22Rv1 (cell line): ENCODE measurements at regions not wholly inside any gene's neighbourhood (a gene's known extent, or its start where the extent isn't known, plus 50 kb on each side); places are given as distances from the start of the nearest gene placed in this dataset.

Source experiments
- ZFX ChIP-seq: fragments of 450-650 bp; IDR thresholded peaks from 2 replicates; pipeline ENCODE4 v1.6.1; 2017; ENCODE audit warnings: antibody characterized with exemption, borderline replicate concordance
- TF ChIP-seq, protein P1 (sequence below): fragments of 450-650 bp; IDR thresholded peaks from 2 replicates; pipeline ENCODE4 v1.5.1; 2017; ENCODE audit warnings: mild to moderate bottlenecking

DNA sequence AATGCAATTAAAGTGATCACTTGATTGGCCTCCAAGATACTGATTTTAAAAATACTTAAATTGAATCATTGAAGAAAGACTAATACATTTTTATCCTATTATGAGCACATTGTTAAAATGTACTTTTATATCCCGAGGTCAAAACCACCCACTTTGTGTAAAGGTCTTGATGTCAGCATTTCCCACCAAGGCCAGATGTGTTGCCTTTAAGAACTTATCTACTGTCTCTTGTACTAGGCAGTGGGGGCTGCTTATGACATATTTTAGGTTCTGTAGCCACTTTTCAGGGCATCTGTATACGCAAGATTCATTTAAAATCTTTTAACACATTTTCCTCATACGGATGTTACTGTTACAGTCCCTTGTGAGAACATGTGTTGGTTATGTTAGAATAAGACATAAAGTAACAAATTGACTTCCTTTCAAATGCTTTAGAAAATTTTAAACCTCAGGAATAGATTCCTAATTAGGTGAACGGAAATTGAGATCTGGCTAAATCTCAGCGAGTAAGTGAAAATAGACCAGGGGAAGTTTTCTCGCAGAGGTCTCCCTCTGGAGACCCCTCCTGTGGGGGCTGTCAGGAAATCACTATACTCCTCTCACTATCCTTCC, 456.2 kb downstream of the ADAMTS20 start:
- TF ChIP-seq, protein P1, sequence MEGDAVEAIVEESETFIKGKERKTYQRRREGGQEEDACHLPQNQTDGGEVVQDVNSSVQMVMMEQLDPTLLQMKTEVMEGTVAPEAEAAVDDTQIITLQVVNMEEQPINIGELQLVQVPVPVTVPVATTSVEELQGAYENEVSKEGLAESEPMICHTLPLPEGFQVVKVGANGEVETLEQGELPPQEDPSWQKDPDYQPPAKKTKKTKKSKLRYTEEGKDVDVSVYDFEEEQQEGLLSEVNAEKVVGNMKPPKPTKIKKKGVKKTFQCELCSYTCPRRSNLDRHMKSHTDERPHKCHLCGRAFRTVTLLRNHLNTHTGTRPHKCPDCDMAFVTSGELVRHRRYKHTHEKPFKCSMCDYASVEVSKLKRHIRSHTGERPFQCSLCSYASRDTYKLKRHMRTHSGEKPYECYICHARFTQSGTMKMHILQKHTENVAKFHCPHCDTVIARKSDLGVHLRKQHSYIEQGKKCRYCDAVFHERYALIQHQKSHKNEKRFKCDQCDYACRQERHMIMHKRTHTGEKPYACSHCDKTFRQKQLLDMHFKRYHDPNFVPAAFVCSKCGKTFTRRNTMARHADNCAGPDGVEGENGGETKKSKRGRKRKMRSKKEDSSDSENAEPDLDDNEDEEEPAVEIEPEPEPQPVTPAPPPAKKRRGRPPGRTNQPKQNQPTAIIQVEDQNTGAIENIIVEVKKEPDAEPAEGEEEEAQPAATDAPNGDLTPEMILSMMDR: no peak
- TF ChIP-seq ZFX: no peak
